Neural progenitor cell (in vitro differentiated cells): ENCODE measurements at regions not wholly inside any gene's neighbourhood (a gene's known extent, or its start where the extent isn't known, plus 50 kb on each side); places are given as distances from the start of the nearest gene placed in this dataset.

Source experiments
- CTCF ChIP-seq: fragments of 200-600 bp; sonication (generic); IDR thresholded peaks from 2 replicates; pipeline ENCODE4 v1.5.1; 2017; ENCODE audit warnings: antibody characterized with exemption, mild to moderate bottlenecking
- EZH2 ChIP-seq: fragments of 200-600 bp; sonication (generic); IDR thresholded peaks from 2 replicates; pipeline ENCODE4 v1.6.1; 2017; ENCODE audit warnings: antibody characterized with exemption, mild to moderate bottlenecking, moderate library complexity
- EZH2phosphoT487 ChIP-seq: fragments of 200-600 bp; sonication (generic); IDR thresholded peaks from 2 replicates; pipeline ENCODE4 v1.6.1; 2017; ENCODE audit warnings: antibody characterized with exemption

GRCh38 chr2:145775591-145775990, 1255.7 kb upstream of the ZEB2 start:
- no peak for TF ChIP-seq CTCF
- TF ChIP-seq EZH2phosphoT487: no peak
- no peak for TF ChIP-seq EZH2
